ENCODE measurements at regions not wholly inside any gene's neighbourhood (a gene's known extent, or its start where the extent isn't known, plus 50 kb on each side); places are given as distances from the start of the nearest gene placed in this dataset.

- TF ChIP-seq CTCF (IDR thresholded peaks at IDR 0.05) (no peak), EP300 (IDR thresholded peaks at IDR 0.05) (no peak)
Measured at GRCh38 chr9:24333629-24334028, 212.1 kb downstream of the IZUMO3 start.

Data from stomach (tissue), 4 donors.